ENCODE measurements at regions not wholly inside any gene's neighbourhood (a gene's known extent, or its start where the extent isn't known, plus 50 kb on each side); places are given as distances from the start of the nearest gene placed in this dataset.

GRCh38 chr4:41431276-41431675 lies 106.7 kb upstream of the LIMCH1 start:
- TF ChIP-seq CTCF (IDR thresholded peaks at IDR 0.05; ENCODE audit: insufficient read depth, missing control alignments), result no peak

GRCh38 chr4:41432219-41432618 lies 105.7 kb upstream of the LIMCH1 start:
- FAIRE-seq, result no peak
- TF ChIP-seq CTCF (IDR thresholded peaks at IDR 0.05; ENCODE audit: insufficient read depth, missing control alignments), result no peak

More at GRCh38 chr4:41431276-41431675, 106.7 kb upstream of the LIMCH1 start:
- FAIRE-seq (no peak), DNase-seq (ENCODE audit: insufficient read length, low spot score) (no peak)

GRCh38 chr4:41432881-41433280 lies 105.1 kb upstream of the LIMCH1 start:
- DNase-seq (ENCODE audit: insufficient read length, low spot score), result no peak
- peak; percentile 25 for FAIRE-seq
- no peak for TF ChIP-seq CTCF (IDR thresholded peaks at IDR 0.05; ENCODE audit: insufficient read depth, missing control alignments)

More at GRCh38 chr4:41432219-41432618, 105.7 kb upstream of the LIMCH1 start:
- no peak for DNase-seq (ENCODE audit: insufficient read length, low spot score)

GRCh38 chr4:41433361-41433760 lies 104.6 kb upstream of the LIMCH1 start:
- FAIRE-seq, result no peak
- no peak for DNase-seq (ENCODE audit: insufficient read length, low spot score)
- no peak for TF ChIP-seq CTCF (IDR thresholded peaks at IDR 0.05; ENCODE audit: insufficient read depth, missing control alignments)

GRCh38 chr4:41435510-41435909 lies 102.4 kb upstream of the LIMCH1 start:
- TF ChIP-seq CTCF (IDR thresholded peaks at IDR 0.05; ENCODE audit: insufficient read depth, missing control alignments), result no peak
- FAIRE-seq (no peak), DNase-seq (ENCODE audit: insufficient read length, low spot score) (no peak)

GRCh38 chr4:41436419-41436818 lies 101.5 kb upstream of the LIMCH1 start:
- FAIRE-seq (peak; percentile 53), DNase-seq (ENCODE audit: insufficient read length, low spot score) (no peak)
- no peak for TF ChIP-seq CTCF (IDR thresholded peaks at IDR 0.05; ENCODE audit: insufficient read depth, missing control alignments)

GRCh38 chr4:41437111-41437536 lies 100.8 kb upstream of the LIMCH1 start:
- DNase-seq (ENCODE audit: insufficient read length, low spot score), result no peak

More at GRCh38 chr4:41437111-41437536, 100.8 kb upstream of the LIMCH1 start:
- FAIRE-seq, result peak; percentile 76
- TF ChIP-seq CTCF (IDR thresholded peaks at IDR 0.05; ENCODE audit: insufficient read depth, missing control alignments), result no peak

All from D721Med (cell line).